GM13977 (cell line): ENCODE measurements at regions not wholly inside any gene's neighbourhood (a gene's known extent, or its start where the extent isn't known, plus 50 kb on each side); places are given as distances from the start of the nearest gene placed in this dataset.

Experiments
- DNase-seq: peaks from one replicate; pipeline ENCODE4 v3.0.0; 2012; ENCODE audit warnings: low spot score
- in situ Hi-C: fragments of 300-500 bp; cut with MboI; formaldehyde crosslinking; loops from one replicate; pipeline ENCODE4 v1.12.0; 2022; ENCODE audit warnings: low sequenced_read_pairs, low pct_unique_long_range_greater_than_20kb, mixed read lengths, inconsistent platforms; ENCODE audit not compliant: unreplicated experiment
- TF ChIP-seq, protein P1 (sequence below): IDR thresholded peaks from 2 replicates; pipeline ENCODE4 v1.5.1; 2012; ENCODE audit warnings: mild to moderate bottlenecking, control low read depth; ENCODE audit not compliant: insufficient read depth; ENCODE audit errors: extremely low read depth, missing control alignments

- no peak for DNase-seq
- in situ Hi-C loops: no loop called here
- TF ChIP-seq, protein P1, sequence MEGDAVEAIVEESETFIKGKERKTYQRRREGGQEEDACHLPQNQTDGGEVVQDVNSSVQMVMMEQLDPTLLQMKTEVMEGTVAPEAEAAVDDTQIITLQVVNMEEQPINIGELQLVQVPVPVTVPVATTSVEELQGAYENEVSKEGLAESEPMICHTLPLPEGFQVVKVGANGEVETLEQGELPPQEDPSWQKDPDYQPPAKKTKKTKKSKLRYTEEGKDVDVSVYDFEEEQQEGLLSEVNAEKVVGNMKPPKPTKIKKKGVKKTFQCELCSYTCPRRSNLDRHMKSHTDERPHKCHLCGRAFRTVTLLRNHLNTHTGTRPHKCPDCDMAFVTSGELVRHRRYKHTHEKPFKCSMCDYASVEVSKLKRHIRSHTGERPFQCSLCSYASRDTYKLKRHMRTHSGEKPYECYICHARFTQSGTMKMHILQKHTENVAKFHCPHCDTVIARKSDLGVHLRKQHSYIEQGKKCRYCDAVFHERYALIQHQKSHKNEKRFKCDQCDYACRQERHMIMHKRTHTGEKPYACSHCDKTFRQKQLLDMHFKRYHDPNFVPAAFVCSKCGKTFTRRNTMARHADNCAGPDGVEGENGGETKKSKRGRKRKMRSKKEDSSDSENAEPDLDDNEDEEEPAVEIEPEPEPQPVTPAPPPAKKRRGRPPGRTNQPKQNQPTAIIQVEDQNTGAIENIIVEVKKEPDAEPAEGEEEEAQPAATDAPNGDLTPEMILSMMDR: no peak
These were observed 107.4 kb downstream of the VCPKMT start for GRCh38 chr14:50008974-50009373.

DNA sequence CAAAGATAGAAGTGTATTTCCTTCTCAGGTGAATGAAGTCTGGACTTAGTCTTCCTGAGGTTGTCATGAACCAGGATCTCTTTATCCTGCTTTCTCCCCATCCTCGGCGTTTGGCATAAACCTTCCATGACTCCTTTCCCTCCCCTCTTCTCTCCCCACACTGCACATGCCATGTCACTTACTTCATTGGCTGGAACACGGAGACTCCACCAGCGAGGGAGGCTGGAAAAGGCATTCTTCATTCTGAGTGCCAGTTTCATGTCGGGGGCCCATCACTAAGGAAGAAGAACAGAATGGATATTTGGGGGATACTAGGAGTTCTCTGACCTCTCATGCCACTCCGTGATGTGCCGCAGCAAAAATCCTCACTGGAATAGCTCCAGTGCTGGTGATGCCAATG lies 105.6 kb downstream of the VCPKMT start:
- TF ChIP-seq, protein P1: no peak
- DNase-seq: no peak
- in situ Hi-C loops: no loop called here

GRCh38 chr14:50011242-50011641 lies 105.1 kb downstream of the VCPKMT start:
- TF ChIP-seq, protein P1: no peak
- DNase-seq: no peak
- in situ Hi-C loops: no loop called here

- DNase-seq: no peak
- in situ Hi-C loops: no loop called here
- TF ChIP-seq, protein P1: no peak
These were observed 103.7 kb downstream of the VCPKMT start for GRCh38 chr14:50012644-50013043.

GRCh38 chr14:50013198-50013918 lies 103.0 kb downstream of the VCPKMT start:
- no peak for DNase-seq
- in situ Hi-C loops: no loop called here
- TF ChIP-seq, protein P1: no peak

DNA sequence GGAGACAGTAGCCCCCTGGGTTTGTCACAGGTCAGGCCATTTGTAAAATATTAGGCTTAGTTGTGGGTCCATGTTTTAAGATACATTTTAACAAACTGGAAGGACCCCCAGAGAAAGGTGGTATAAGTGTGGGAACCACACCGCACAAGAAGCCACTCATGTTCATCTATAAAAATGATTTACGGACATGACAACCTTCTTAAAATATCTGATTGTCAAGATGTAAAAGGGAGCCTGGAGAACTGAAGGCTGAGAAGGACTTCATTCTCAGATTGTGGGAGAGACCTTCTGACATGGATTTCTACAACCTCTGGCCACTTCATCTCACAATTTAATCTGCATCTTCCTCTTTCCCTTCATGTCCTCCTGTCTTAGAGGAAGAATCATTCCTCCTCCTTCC lies 102.4 kb downstream of the VCPKMT start:
- no peak for DNase-seq
- in situ Hi-C loops: no loop called here
- TF ChIP-seq, protein P1: no peak

DNA sequence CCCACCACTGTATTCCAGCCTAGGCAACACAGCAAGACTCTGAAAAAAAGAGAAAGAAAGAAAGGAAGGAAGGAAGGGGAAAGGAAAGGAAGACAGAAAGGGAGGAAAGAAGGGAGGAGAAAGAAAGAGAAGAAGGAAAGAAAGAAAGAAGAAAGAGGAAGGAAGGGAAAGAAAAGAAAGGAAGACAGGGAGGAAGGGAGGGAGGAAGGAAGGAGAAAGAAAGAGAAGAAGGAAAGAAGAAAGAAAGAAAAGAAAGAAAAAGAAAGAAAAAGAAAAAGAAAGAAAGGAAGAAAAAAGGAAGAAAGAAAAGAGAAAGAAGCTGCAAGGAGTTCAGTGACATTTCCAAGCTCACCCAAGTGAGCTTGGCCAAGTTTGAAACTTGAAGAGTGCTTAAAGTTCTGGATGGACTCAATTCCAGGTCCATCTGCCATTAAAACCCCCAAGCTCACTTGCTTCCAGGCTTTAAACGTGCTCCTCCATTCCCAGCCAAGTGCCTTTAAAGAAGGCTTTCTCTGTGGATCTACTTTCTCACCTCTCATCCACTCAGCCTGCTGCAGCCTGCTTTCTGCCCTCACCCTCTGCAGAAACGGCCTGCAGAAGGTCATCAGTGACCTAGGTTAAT lies 101.5 kb downstream of the VCPKMT start:
- in situ Hi-C loops: no loop called here
- TF ChIP-seq, protein P1: no peak
- no peak for DNase-seq
